Ovary (tissue), 7 donors: ENCODE measurements at regions not wholly inside any gene's neighbourhood (a gene's known extent, or its start where the extent isn't known, plus 50 kb on each side); places are given as distances from the start of the nearest gene placed in this dataset.

Source experiments
- DNase-seq, 5 donors: peaks; one replicate each; pipeline ENCODE4 v3.0.0-alpha.2; 2019 to 2020
- H3K27ac ChIP-seq, 2 donors: fragments of 200-600 bp; one replicate each; pipeline versions ENCODE4 v1.5.1 to v1.8.0; 2019 to 2022
- H3K27me3 ChIP-seq: fragments of 200-600 bp; one replicate; pipeline ENCODE4 v1.8.0; 2022
- H3K36me3 ChIP-seq: fragments of 200-600 bp; sonication (generic); one replicate; pipeline ENCODE4 v1.5.1; 2019
- H3K4me1 ChIP-seq: one replicate; pipeline ENCODE4 v1.8.1; 2013; ENCODE audit warnings: mild to moderate bottlenecking, moderate library complexity; ENCODE audit not compliant: insufficient read depth
- H3K4me3 ChIP-seq: fragments of 200-600 bp; sonication (generic); one replicate; pipeline ENCODE4 v1.5.1; 2017
- H3K9me3 ChIP-seq, 2 donors: fragments of 200-600 bp in 1 of 2; sonication (generic) in 1 of 2; one replicate each; pipeline versions ENCODE4 v1.5.1 to v1.8.1; 2013 to 2019; ENCODE audit warnings: mild to moderate bottlenecking in 1 of 2, moderate library complexity in 1 of 2
- EP300 ChIP-seq: sonication (generic); formaldehyde crosslinking; IDR thresholded peaks from one replicate; pipeline ENCODE4 v1.6.1; 2017; ENCODE audit warnings: antibody characterized with exemption
- POLR2A ChIP-seq: fragments of 450-650 bp; IDR thresholded peaks from one replicate; pipeline ENCODE4 v1.6.1; 2017; ENCODE audit warnings: antibody characterized with exemption, mild to moderate bottlenecking, moderate library complexity
- WGBS, 3 donors: extraction: QIAGEN DNeasy Blood & Tissue Kit in 1 of 3; methylation state at CpG; one replicate each; pipeline versions ENCODE4 v1.1.5 to v1.1.7; 2013 to 2017; 5-methylcytosine and 5-hydroxymethylcytosine counted together
- intact Hi-C, 4 donors: fragments of 100-400 bp; cut with DNase I; formaldehyde crosslinking; loops; one replicate each; pipeline versions ENCODE4 v1.11.0 to v1.15.1; 2022 to 2023
- TF ChIP-seq, protein P1 (sequence below), 3 donors: fragments of 450-650 bp in 2 of 3; fragments of 200-600 bp in 1 of 3; IDR thresholded peaks; one replicate each; pipeline versions ENCODE4 v1.5.1 to v1.8.0; 2016 to 2022; ENCODE audit warnings: antibody characterized with exemption in 3 of 3, mild to moderate bottlenecking in 1 of 3
- donor health status: DM: no; HTN: no; CAD: no; lungs with moderate emphysema.
- donor health status: DM: no; HTN: no; CAD: no.
- donor health status: Bipolar disorder and iron deficiency.
- donor health status: DM: no; HTN: no; CAD: no.
- donor health status: DM: yes; HTN: yes; CAD: no.

DNA sequence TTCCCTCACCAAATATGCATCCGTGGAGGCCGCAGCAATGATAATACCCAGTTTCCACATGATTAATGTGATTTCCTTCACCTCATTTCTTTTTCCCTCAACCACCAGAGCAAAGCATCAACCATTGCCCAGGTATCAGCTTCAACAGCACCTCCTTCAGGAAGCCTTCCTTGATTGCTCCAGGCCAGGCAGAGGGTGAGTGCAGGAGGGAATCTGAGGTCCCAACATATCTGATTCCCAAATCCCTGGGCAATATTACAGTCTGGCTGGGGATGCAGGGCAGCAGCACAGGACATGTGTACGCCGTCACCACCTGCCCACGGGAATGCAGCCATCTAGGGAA, 142.4 kb upstream of the MYCN start:
- intact Hi-C loops: no loop called here
- 51 to 60% (median 58%) methylated on average over 5 of the region's 5 CpGs for WGBS, 3 donors
- peaks cover 2% of the 10 kb centered on the region for H3K4me1 ChIP-seq
- no peak for TF ChIP-seq EP300
- DNase-seq: no peak
- no peak overlapping the region for H3K4me3 ChIP-seq
- no peaks in the 10 kb centered on the region for H3K27me3 ChIP-seq
- H3K36me3 ChIP-seq: no peaks in the 10 kb centered on the region
- no peak overlapping the region for H3K27ac ChIP-seq
- H3K9me3 ChIP-seq: no peaks in the 10 kb centered on the region

DNA sequence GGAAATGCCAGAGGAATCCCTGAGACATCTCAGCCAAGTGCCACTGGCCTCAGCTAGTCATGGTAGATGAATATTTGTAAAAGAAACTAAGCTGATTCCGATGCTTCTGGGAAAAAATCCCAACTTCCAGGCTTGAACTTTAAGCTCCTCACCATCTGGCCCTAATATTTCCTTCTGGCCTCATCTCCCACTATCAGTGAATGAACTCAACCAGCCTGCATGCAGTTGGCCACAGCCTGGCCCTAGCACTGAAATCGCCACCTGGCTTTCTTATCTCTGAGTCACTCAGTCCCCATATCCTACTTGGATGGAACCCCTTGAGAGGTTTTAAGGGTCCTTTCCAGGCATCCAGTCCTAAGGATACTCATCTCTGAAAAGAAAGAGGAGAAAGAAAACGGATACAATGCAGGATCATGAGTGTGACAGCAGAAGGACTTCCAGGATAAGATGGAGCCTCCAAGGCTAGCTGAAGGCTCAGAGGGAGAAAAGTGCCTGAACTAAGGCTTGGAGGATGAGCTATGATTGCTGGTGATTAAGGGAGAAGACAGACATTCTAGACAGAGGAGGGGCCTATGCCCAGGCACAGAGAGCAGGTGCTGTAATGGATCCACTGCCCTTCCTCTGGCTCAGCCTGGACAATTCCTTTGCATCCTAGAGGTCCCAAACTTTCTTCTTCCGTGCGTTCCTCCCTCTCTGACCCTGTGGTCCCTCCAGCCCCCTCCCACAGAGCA, 141.5 kb upstream of the MYCN start:
- no peak for DNase-seq
- WGBS, 3 donors: 60 to 67% (median 65%) methylated on average over 5 of the region's 5 CpGs
- no peak overlapping the region for H3K4me3 ChIP-seq
- no peaks in the 10 kb centered on the region for H3K9me3 ChIP-seq
- no peaks in the 10 kb centered on the region for H3K27me3 ChIP-seq
- no peaks in the 10 kb centered on the region for H3K36me3 ChIP-seq
- H3K27ac ChIP-seq: no peak overlapping the region
- intact Hi-C loops: no loop called here
- no peak for TF ChIP-seq POLR2A
- TF ChIP-seq, protein P1, sequence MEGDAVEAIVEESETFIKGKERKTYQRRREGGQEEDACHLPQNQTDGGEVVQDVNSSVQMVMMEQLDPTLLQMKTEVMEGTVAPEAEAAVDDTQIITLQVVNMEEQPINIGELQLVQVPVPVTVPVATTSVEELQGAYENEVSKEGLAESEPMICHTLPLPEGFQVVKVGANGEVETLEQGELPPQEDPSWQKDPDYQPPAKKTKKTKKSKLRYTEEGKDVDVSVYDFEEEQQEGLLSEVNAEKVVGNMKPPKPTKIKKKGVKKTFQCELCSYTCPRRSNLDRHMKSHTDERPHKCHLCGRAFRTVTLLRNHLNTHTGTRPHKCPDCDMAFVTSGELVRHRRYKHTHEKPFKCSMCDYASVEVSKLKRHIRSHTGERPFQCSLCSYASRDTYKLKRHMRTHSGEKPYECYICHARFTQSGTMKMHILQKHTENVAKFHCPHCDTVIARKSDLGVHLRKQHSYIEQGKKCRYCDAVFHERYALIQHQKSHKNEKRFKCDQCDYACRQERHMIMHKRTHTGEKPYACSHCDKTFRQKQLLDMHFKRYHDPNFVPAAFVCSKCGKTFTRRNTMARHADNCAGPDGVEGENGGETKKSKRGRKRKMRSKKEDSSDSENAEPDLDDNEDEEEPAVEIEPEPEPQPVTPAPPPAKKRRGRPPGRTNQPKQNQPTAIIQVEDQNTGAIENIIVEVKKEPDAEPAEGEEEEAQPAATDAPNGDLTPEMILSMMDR (IDR thresholded peaks at IDR 0.05): no peak
- TF ChIP-seq EP300: no peak
- peaks cover 2% of the 10 kb centered on the region for H3K4me1 ChIP-seq

DNA sequence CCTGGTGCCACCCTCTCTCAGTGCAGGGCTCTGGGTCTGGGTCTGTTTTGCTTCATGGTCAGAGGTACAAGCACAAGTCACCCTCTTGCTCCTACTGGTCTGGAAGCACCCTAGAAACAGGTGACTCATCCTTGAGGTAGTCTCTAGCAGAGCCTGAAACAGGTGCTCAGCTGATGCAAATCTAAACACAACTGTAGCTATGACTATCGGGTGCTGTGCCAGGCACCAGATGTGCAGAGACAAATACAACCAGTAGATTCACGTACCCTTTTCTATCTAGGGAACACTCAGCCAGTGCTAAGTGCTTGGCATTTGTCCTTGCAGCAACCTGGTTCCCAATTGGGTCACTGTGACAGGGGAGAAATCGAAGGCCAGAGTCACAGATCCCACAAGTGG, 140.9 kb upstream of the MYCN start:
- Histone ChIP-seq H3K4me1 (peaks cover 2% of the 10 kb centered on the region), H3K27me3 (no peaks in the 10 kb centered on the region), H3K27ac (no peak overlapping the region), H3K36me3 (no peaks in the 10 kb centered on the region), H3K4me3 (no peak overlapping the region), H3K9me3 (no peaks in the 10 kb centered on the region)
- intact Hi-C loops: no loop called here
- TF ChIP-seq POLR2A: no peak
- no peak for TF ChIP-seq EP300
- TF ChIP-seq, protein P1 (IDR thresholded peaks at IDR 0.05): no peak
- no peak for DNase-seq
- 82 to 90% (median 89%) methylated on average over 3 of the region's 3 CpGs for WGBS, 3 donors

DNA sequence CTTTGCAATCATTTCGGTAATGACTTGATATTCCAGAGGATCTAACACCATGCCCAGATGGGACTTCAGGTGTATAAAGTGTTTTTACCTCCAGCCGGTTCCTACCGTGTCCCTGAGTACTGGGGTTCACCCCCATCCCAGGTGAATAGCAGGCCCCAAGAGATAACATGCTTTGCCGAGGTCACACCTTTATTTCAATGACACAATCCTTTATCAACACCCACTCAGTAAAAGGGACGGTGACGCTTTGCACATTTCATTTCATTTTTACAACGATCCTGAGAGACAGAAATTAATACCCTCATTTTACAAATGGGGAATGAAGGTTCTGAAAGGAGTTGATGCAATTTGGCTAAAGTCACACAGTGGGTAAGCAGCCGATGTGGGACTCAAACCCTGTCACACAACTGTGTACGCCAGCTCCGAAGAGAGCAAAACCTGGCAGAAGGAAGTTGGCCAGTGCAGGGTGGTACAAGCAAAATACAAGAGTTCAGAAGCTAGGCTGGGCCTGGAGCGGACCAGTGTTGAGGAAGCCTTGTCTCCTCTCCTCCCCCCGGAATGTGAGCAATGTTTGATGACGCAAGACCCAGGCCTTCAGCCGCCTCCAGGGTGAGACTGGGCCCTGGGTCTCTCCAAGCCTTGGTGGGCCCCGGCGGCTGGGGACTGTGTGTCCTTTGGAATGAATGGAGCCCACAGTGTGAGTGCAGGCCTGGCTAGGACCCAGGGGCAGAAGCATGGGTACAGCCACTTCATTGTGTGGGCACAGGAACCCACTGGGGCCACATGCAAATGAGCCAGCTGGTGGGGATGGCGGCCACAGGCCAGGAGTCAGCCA, 139.6 kb upstream of the MYCN start:
- no peak overlapping the region for H3K4me3 ChIP-seq
- no peak for TF ChIP-seq POLR2A
- TF ChIP-seq, protein P1 (IDR thresholded peaks at IDR 0.05): no peak
- no peak for TF ChIP-seq EP300
- H3K9me3 ChIP-seq: no peaks in the 10 kb centered on the region
- no peaks in the 10 kb centered on the region for H3K36me3 ChIP-seq
- intact Hi-C loops: loop anchor here in 1 of 4 donors (5.0 kb wide), 1 partner anchor 68 kb away; no protein-coding TSS in a partner anchor
- DNase-seq: no peak
- H3K27me3 ChIP-seq: no peaks in the 10 kb centered on the region
- no peaks in the 10 kb centered on the region for H3K4me1 ChIP-seq
- WGBS, 3 donors: 86 to 94% (median 90%) methylated on average over 17 of the region's 17 CpGs
- H3K27ac ChIP-seq: no peak overlapping the region

DNA sequence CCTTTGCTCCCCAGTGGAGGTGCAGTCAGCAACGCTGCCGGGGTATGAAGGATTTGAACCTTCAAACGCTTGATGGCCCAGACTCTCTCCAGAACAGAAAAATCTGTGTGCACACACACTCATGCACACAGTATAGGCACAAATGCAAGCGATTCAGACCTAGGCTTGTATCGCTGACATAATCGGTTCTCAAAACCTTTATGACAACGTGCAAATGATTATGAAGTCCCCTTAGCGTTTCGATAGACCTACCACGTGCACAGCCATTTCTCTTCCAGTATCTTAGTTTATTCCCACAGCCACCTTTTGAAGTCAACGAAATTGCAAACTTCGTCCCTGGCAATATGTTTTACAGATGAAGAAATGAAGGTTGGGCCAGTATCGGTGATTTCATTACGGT, 138.9 kb upstream of the MYCN start:
- Histone ChIP-seq H3K36me3 (no peaks in the 10 kb centered on the region), H3K4me3 (no peak overlapping the region), H3K27ac (no peak overlapping the region), H3K4me1 (no peaks in the 10 kb centered on the region), H3K9me3 (no peaks in the 10 kb centered on the region), H3K27me3 (no peaks in the 10 kb centered on the region)
- TF ChIP-seq EP300: no peak
- DNase-seq: no peak
- WGBS, 3 donors: 93 to 97% (median 95%) methylated on average over 14 of the region's 14 CpGs
- intact Hi-C loops: loop anchor here in 1 of 4 donors (5.0 kb wide), 1 partner anchor 69 kb away; no protein-coding TSS in a partner anchor
